ENCODE measurements at regions not wholly inside any gene's neighbourhood (a gene's known extent, or its start where the extent isn't known, plus 50 kb on each side); places are given as distances from the start of the nearest gene placed in this dataset.

DNA sequence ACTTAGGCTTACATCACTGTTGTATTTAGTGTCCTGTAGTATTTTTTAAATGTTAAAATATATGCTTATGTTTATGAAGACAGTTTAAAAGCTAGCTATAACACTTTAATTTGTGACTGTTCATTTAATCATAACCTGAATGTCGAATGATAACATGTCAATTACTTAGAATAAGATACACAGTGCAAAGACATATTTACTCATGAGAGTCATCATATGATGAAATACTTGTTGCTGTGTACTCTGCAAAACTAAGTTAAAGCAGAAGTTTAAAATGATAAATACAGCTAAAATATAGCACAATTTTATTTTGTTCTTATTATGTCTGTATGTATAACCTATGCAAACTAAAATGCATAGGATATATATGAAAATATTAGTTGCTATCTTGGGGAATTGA lies 497.4 kb downstream of the FSCB start:
- TF ChIP-seq TAF1 (IDR thresholded peaks at IDR 0.05; ENCODE audit: borderline replicate concordance, low read depth, low read length) = no peak
- TF ChIP-seq POLR2AphosphoS5 (IDR thresholded peaks at IDR 0.05; ENCODE audit: low read depth, low read length) = no peak
- no peak for TF ChIP-seq CTCF (IDR thresholded peaks at IDR 0.05)
- TF ChIP-seq PBX3 (IDR thresholded peaks at IDR 0.05) = no peak
- no peak for TF ChIP-seq GABPA (IDR thresholded peaks at IDR 0.05; ENCODE audit: low read depth)
- TF ChIP-seq SMC3 (IDR thresholded peaks at IDR 0.05; ENCODE audit: low read depth, low read length) = no peak
- no peak for TF ChIP-seq RCOR1 (IDR thresholded peaks at IDR 0.05; ENCODE audit: low read length)
- TF ChIP-seq JUND (IDR thresholded peaks at IDR 0.05) = no peak
- no peak for TF ChIP-seq RAD21 (IDR thresholded peaks at IDR 0.05; ENCODE audit: low read length)
- TF ChIP-seq FOXJ3 (CRISPR knock-in tag; IDR thresholded peaks at IDR 0.05) = no peak
- TF ChIP-seq ELF1 (IDR thresholded peaks at IDR 0.05) = no peak
- TF ChIP-seq EP300 (IDR thresholded peaks at IDR 0.05; ENCODE audit: borderline replicate concordance in 1 of 2, low read depth in 1 of 2, low read length in 1 of 2) = no peak
- TF ChIP-seq ZBTB33 (IDR thresholded peaks at IDR 0.05; ENCODE audit: borderline replicate concordance, low read depth) = no peak

Measured in SK-N-SH (cell line).